ENCODE measurements at regions not wholly inside any gene's neighbourhood (a gene's known extent, or its start where the extent isn't known, plus 50 kb on each side); places are given as distances from the start of the nearest gene placed in this dataset.

GRCh38 chr3:109718850-109719249 is 381.5 kb upstream of the DPPA4 start:
- Histone ChIP-seq H3K79me2 (ENCODE audit: insufficient read depth, low read depth) (no peaks in the 10 kb centered on the region), H3K36me3 (ENCODE audit: insufficient read depth) (no peaks in the 10 kb centered on the region), H3K27me3 (ENCODE audit: insufficient read depth, low read depth) (no peaks in the 10 kb centered on the region), H3K4me2 (no peak overlapping the region), H3K9ac (no peak overlapping the region), H2AFZ (ENCODE audit: low read depth) (no peak overlapping the region), H3K4me3 (IDR thresholded peaks at IDR 0.05; ENCODE audit: insufficient read depth, low read depth, low read length) (no peak overlapping the region), H3K4me1 (ENCODE audit: low read depth, poor library complexity, severe bottlenecking) (no peaks in the 10 kb centered on the region), H3K27ac (no peak overlapping the region), H4K20me1 (ENCODE audit: insufficient read depth) (no peaks in the 10 kb centered on the region)
- TF ChIP-seq CTCF (conservative IDR thresholded peaks at IDR 0.05; ENCODE audit: low read depth, low read length), result no peak

- H3K36me3 ChIP-seq (ENCODE audit: insufficient read depth), result no peaks in the 10 kb centered on the region
- no peak overlapping the region for H2AFZ ChIP-seq (ENCODE audit: low read depth)
- no peak overlapping the region for H3K27ac ChIP-seq
- H3K4me2 ChIP-seq, result no peak overlapping the region
- no peak for TF ChIP-seq CTCF (conservative IDR thresholded peaks at IDR 0.05; ENCODE audit: low read depth, low read length)
- no peaks in the 10 kb centered on the region for H3K27me3 ChIP-seq (ENCODE audit: insufficient read depth, low read depth)
- no peak overlapping the region for H3K4me3 ChIP-seq (IDR thresholded peaks at IDR 0.05; ENCODE audit: insufficient read depth, low read depth, low read length)
- no peaks in the 10 kb centered on the region for H3K79me2 ChIP-seq (ENCODE audit: insufficient read depth, low read depth)
- no peaks in the 10 kb centered on the region for H3K4me1 ChIP-seq (ENCODE audit: low read depth, poor library complexity, severe bottlenecking)
- no peak overlapping the region for H3K9ac ChIP-seq
- no peaks in the 10 kb centered on the region for H4K20me1 ChIP-seq (ENCODE audit: insufficient read depth)
Measured at GRCh38 chr3:109728861-109729494, 391.6 kb upstream of the DPPA4 start.

- no peak overlapping the region for H3K27ac ChIP-seq
- no peaks in the 10 kb centered on the region for H4K20me1 ChIP-seq (ENCODE audit: insufficient read depth)
- no peak overlapping the region for H3K9ac ChIP-seq
- H3K4me3 ChIP-seq (IDR thresholded peaks at IDR 0.05; ENCODE audit: insufficient read depth, low read depth, low read length), result no peak overlapping the region
- no peaks in the 10 kb centered on the region for H3K79me2 ChIP-seq (ENCODE audit: insufficient read depth, low read depth)
- H3K36me3 ChIP-seq (ENCODE audit: insufficient read depth), result no peaks in the 10 kb centered on the region
- peak; percentile 90 for TF ChIP-seq CTCF (conservative IDR thresholded peaks at IDR 0.05; ENCODE audit: low read depth, low read length)
- H3K27me3 ChIP-seq (ENCODE audit: insufficient read depth, low read depth), result no peaks in the 10 kb centered on the region
- no peak overlapping the region for H2AFZ ChIP-seq (ENCODE audit: low read depth)
- H3K4me1 ChIP-seq (ENCODE audit: low read depth, poor library complexity, severe bottlenecking), result no peaks in the 10 kb centered on the region
- no peak overlapping the region for H3K4me2 ChIP-seq
Measured at GRCh38 chr3:109731639-109732473, 394.5 kb upstream of the DPPA4 start.

GRCh38 chr3:109743981-109744380 is 406.6 kb upstream of the DPPA4 start:
- Histone ChIP-seq H3K4me1 (ENCODE audit: low read depth, poor library complexity, severe bottlenecking) (no peaks in the 10 kb centered on the region), H4K20me1 (ENCODE audit: insufficient read depth) (no peaks in the 10 kb centered on the region), H3K4me2 (no peak overlapping the region), H3K4me3 (IDR thresholded peaks at IDR 0.05; ENCODE audit: insufficient read depth, low read depth, low read length) (no peak overlapping the region), H3K79me2 (ENCODE audit: insufficient read depth, low read depth) (no peaks in the 10 kb centered on the region), H3K27me3 (ENCODE audit: insufficient read depth, low read depth) (no peaks in the 10 kb centered on the region), H3K27ac (no peak overlapping the region), H3K9ac (no peak overlapping the region), H3K36me3 (ENCODE audit: insufficient read depth) (no peaks in the 10 kb centered on the region), H2AFZ (ENCODE audit: low read depth) (no peak overlapping the region)
- no peak for TF ChIP-seq CTCF (conservative IDR thresholded peaks at IDR 0.05; ENCODE audit: low read depth, low read length)
